H1 (cell line): ENCODE measurements at regions not wholly inside any gene's neighbourhood (a gene's known extent, or its start where the extent isn't known, plus 50 kb on each side); places are given as distances from the start of the nearest gene placed in this dataset.

Experiments
- SAP30 ChIP-seq: fragments of 300-600 bp; sonication (generic); IDR thresholded peaks from 2 replicates; pipeline ENCODE4 v1.7.1; 2012; ENCODE audit warnings: low read length, moderate library complexity, mild to moderate bottlenecking, inconsistent platforms; ENCODE audit not compliant: insufficient read depth, insufficient replicate concordance
- SP4 ChIP-seq: IDR thresholded peaks from 2 replicates; pipeline ENCODE4 v1.6.1; 2012; ENCODE audit warnings: low read length, inconsistent platforms

DNA sequence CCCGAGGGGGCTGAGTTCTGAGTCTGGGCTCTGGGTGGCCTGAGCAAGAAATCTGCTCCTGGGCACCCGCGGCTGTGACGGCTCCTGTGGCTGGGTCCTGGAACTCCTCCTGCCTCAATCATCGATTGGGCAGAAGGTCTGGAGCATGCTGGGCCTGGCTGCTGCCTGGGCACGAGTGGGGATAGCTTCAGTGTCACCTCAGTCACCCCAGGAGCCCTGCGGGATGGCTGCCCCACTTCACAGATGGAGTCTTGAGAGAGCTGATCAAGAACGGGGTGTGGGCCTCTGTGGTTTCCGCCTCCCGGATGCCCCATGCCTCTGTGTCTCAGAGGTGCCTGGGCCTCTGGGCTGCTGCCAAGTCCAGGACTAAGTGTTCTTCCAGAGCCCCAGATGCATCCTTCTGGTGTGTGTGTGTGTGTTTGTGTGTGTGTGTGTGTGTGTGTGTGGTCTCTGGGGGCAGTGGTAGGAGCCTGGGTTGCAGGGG, 185.6 kb upstream of the C14orf180 start (continued):
- no peak for TF ChIP-seq SAP30
- no peak for TF ChIP-seq SP4
